ENCODE measurements at regions not wholly inside any gene's neighbourhood (a gene's known extent, or its start where the extent isn't known, plus 50 kb on each side); places are given as distances from the start of the nearest gene placed in this dataset.
A peak's percentile ranks its signal among the peaks of the same experiment; 100 is the strongest.

GRCh38 chr5:130350131-130350530, 445.9 kb downstream of the CHSY3 start:
- Histone ChIP-seq H3F3A (ENCODE audit: insufficient read depth) (no peaks in the 10 kb centered on the region), H3K4me3 (no peak overlapping the region), H3K4me1 (ENCODE audit: insufficient read depth) (no peaks in the 10 kb centered on the region), H3K4me2 (ENCODE audit: unreplicated experiment) (no peak overlapping the region), H2AFZ (no peak overlapping the region), H3K9me2 (ENCODE audit: insufficient read depth) (no peaks in the 10 kb centered on the region), H3K27ac (no peak overlapping the region), H4K20me1 (ENCODE audit: insufficient read depth) (no peaks in the 10 kb centered on the region), H3K36me3 (ENCODE audit: low read depth) (no peaks in the 10 kb centered on the region), H3K9ac (no peak overlapping the region), H3K9me3 (ENCODE audit: low read depth) (no peaks in the 10 kb centered on the region), H3K79me2 (ENCODE audit: insufficient read depth) (no peaks in the 10 kb centered on the region), H3K27me3 (replicated peaks; ENCODE audit: insufficient read depth) (no peaks in the 10 kb centered on the region)
- no peak for DNase-seq
- TF ChIP-seq EZH2 (IDR thresholded peaks at IDR 0.05; ENCODE audit: insufficient read depth, poor library complexity, severe bottlenecking) (no peak), EZH2phosphoT487 (IDR thresholded peaks at IDR 0.05; ENCODE audit: insufficient read depth, low read depth) (no peak)
- in situ Hi-C loops (cut with MboI) = no loop called here
- WGBS, 2 experiments (ENCODE audit: low coverage in 1 of 2, low lambda C conversion rate in 2 of 2, missing lambda C conversion rate in 2 of 2) = 52 to 55% methylated on average over 8 of the region's 8 CpGs

GRCh38 chr5:130337179-130337888, 433.1 kb downstream of the CHSY3 start:
- in situ Hi-C loops (cut with MboI) = no loop called here
- Histone ChIP-seq H3K9ac (no peak overlapping the region), H3K4me2 (ENCODE audit: unreplicated experiment) (no peak overlapping the region), H3K9me2 (ENCODE audit: insufficient read depth) (no peaks in the 10 kb centered on the region), H3K27me3 (replicated peaks; ENCODE audit: insufficient read depth) (no peaks in the 10 kb centered on the region), H2AFZ (no peak overlapping the region), H3F3A (ENCODE audit: insufficient read depth) (no peaks in the 10 kb centered on the region), H3K79me2 (ENCODE audit: insufficient read depth) (no peaks in the 10 kb centered on the region), H3K27ac (no peak overlapping the region), H3K4me3 (no peak overlapping the region), H3K36me3 (ENCODE audit: low read depth) (no peaks in the 10 kb centered on the region), H3K4me1 (ENCODE audit: insufficient read depth) (no peaks in the 10 kb centered on the region), H4K20me1 (ENCODE audit: insufficient read depth) (no peaks in the 10 kb centered on the region), H3K9me3 (ENCODE audit: low read depth) (no peaks in the 10 kb centered on the region)
- 11 to 14% methylated on average over 7 of the region's 7 CpGs for WGBS, 2 experiments (ENCODE audit: low coverage in 1 of 2, low lambda C conversion rate in 2 of 2, missing lambda C conversion rate in 2 of 2)
- TF ChIP-seq EZH2 (IDR thresholded peaks at IDR 0.05; ENCODE audit: insufficient read depth, poor library complexity, severe bottlenecking) = no peak
- TF ChIP-seq EZH2phosphoT487 (IDR thresholded peaks at IDR 0.05; ENCODE audit: insufficient read depth, low read depth) = no peak
- DNase-seq = peak; percentile 1

DNA sequence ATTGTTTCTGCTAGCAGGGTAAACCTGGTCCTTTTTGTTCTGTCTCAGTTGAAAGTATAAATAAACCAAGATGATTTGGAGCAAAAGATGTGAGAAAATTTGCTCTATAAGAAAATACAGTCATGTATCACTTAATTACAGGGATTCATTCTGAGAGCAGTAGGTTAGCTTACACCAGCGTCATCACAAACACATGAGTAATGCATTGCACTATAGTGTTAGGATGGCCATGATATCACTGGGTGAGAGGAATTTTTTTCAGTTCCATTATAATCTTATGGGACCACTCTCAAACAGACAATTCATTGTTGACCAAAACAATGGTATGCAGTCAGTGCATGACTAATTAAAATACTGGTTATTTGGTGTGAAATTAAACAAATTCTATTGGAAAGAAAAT, 430.9 kb downstream of the CHSY3 start:
- Histone ChIP-seq H3K27me3 (replicated peaks; ENCODE audit: insufficient read depth) (no peaks in the 10 kb centered on the region), H3K9me2 (ENCODE audit: insufficient read depth) (no peaks in the 10 kb centered on the region), H3K27ac (no peak overlapping the region), H3K79me2 (ENCODE audit: insufficient read depth) (no peaks in the 10 kb centered on the region), H2AFZ (no peak overlapping the region), H3K4me2 (ENCODE audit: unreplicated experiment) (no peak overlapping the region), H3K9ac (no peak overlapping the region), H3K4me1 (ENCODE audit: insufficient read depth) (no peaks in the 10 kb centered on the region), H3K4me3 (no peak overlapping the region), H3K9me3 (ENCODE audit: low read depth) (no peaks in the 10 kb centered on the region), H4K20me1 (ENCODE audit: insufficient read depth) (no peaks in the 10 kb centered on the region), H3F3A (ENCODE audit: insufficient read depth) (no peaks in the 10 kb centered on the region), H3K36me3 (ENCODE audit: low read depth) (no peaks in the 10 kb centered on the region)
- WGBS, 2 experiments (ENCODE audit: low coverage in 1 of 2, low lambda C conversion rate in 2 of 2, missing lambda C conversion rate in 2 of 2) = 20 to 24% methylated on average over 1 of the region's 1 CpG
- no peak for TF ChIP-seq EZH2 (IDR thresholded peaks at IDR 0.05; ENCODE audit: insufficient read depth, poor library complexity, severe bottlenecking)
- TF ChIP-seq EZH2phosphoT487 (IDR thresholded peaks at IDR 0.05; ENCODE audit: insufficient read depth, low read depth) = no peak
- DNase-seq = no peak
- in situ Hi-C loops (cut with MboI) = no loop called here

GRCh38 chr5:130333089-130333488, 428.8 kb downstream of the CHSY3 start:
- H3K79me2 ChIP-seq (ENCODE audit: insufficient read depth) = no peaks in the 10 kb centered on the region
- no peaks in the 10 kb centered on the region for H3K4me1 ChIP-seq (ENCODE audit: insufficient read depth)
- no peak overlapping the region for H2AFZ ChIP-seq
- no peaks in the 10 kb centered on the region for H3K27me3 ChIP-seq (replicated peaks; ENCODE audit: insufficient read depth)
- no peaks in the 10 kb centered on the region for H3F3A ChIP-seq (ENCODE audit: insufficient read depth)
- H3K36me3 ChIP-seq (ENCODE audit: low read depth) = no peaks in the 10 kb centered on the region
- H3K9me2 ChIP-seq (ENCODE audit: insufficient read depth) = no peaks in the 10 kb centered on the region
- TF ChIP-seq EZH2phosphoT487 (IDR thresholded peaks at IDR 0.05; ENCODE audit: insufficient read depth, low read depth) = no peak
- TF ChIP-seq EZH2 (IDR thresholded peaks at IDR 0.05; ENCODE audit: insufficient read depth, poor library complexity, severe bottlenecking) = no peak
- H3K9me3 ChIP-seq (ENCODE audit: low read depth) = no peaks in the 10 kb centered on the region
- no peak for DNase-seq
- H3K4me3 ChIP-seq = no peak overlapping the region
- H3K27ac ChIP-seq = no peak overlapping the region
- WGBS, 2 experiments (ENCODE audit: low coverage in 1 of 2, low lambda C conversion rate in 2 of 2, missing lambda C conversion rate in 2 of 2) = 13 to 27% methylated on average over 2 of the region's 2 CpGs
- H3K4me2 ChIP-seq (ENCODE audit: unreplicated experiment) = no peak overlapping the region
- in situ Hi-C loops (cut with MboI) = no loop called here
- H4K20me1 ChIP-seq (ENCODE audit: insufficient read depth) = no peaks in the 10 kb centered on the region
- no peak overlapping the region for H3K9ac ChIP-seq

Data from GM23248 (cell line).